ENCODE measurements at regions not wholly inside any gene's neighbourhood (a gene's known extent, or its start where the extent isn't known, plus 50 kb on each side); places are given as distances from the start of the nearest gene placed in this dataset.

- no peak for FAIRE-seq
Observed at GRCh38 chr2:22518641-22519040, 866.3 kb upstream of the KLHL29 start.

DNA sequence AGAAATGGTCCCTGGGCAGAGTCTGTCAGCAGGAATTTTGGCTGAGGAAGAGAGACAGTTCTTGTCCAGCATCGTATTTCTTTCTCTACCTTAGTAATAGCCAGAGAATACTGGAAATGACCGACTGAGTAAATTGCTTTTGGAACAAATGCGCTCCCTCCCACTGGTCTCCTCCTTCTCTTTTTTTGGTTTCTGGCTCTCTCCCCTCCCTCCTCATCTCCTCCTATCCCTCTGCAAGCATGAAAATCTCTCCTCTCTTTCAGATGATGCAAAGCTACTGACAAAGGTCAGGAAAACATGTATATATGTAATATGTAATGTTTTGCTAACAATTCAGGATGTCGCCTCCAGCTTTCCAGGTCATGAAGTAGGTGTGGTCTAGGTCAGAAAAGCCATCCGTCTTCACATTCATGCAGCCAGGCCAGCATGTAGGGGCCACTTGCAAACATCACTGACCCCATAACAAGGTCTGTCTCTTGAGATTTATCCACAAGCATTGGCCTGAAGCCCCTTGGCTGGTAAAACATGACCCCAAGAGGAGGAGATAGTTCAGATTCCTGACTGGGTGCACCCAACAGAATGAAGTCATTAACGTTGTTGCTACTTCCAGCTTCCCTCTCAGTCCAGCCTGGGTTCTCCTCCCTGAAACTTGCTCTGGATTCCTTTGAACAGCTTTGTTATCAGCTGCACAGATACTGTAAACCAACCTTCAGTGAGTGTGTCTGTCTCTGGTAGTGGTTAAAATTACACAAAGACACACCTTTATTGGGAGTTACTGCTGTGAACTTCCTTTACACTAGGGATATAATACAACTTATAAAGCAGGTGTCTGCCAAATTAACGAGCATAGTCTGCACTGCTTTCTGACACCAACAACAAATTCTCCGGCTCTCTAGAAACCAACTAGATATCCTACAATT, 864.4 kb upstream of the KLHL29 start:
- no peak for FAIRE-seq

GRCh38 chr2:22521620-22522019, 863.4 kb upstream of the KLHL29 start:
- no peak for FAIRE-seq

DNA sequence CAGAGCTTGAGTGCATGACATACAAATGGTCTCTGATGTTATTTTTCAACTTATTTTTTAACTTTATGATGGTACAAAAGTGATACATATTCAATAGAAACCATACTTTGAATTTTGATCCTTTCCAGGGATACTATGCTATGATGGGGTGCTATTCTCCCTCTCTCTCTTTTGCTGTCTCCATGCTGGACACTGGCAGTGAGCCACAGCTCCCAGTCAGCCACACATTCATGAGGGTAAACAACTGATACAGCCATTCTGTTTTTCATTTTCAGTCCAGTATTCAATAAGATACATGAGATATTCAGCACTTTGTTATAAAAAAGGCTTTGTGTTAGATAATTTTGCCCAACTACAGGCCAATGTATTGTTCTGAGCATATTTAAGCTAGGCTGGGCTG, 859.3 kb upstream of the KLHL29 start:
- no peak for FAIRE-seq

GRCh38 chr2:22530131-22530530, 854.8 kb upstream of the KLHL29 start:
- FAIRE-seq = no peak

GRCh38 chr2:22536133-22536532, 848.8 kb upstream of the KLHL29 start:
- no peak for FAIRE-seq

DNA sequence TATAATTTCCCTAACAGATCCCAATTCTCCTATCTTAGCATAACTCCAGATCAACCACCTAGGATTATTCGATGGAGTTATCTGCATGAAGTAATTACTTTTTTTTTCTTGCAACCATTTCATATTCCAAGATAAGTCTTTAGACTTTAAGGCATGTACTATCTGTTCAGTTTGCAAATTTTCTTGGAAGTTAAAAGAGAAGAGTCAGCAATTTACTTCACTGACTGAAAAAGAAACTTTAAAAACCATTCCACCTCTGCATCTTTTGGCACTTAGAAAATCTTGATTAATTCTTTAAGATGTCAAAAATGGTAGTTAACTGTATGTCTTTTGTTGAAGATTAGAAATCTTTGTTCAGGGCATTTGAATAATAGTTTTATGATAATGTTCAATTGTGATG, 830.5 kb upstream of the KLHL29 start:
- no peak for FAIRE-seq

- FAIRE-seq = no peak
Observed at GRCh38 chr2:22557406-22557805, 827.6 kb upstream of the KLHL29 start.

GRCh38 chr2:22560021-22560420, 825.0 kb upstream of the KLHL29 start:
- no peak for FAIRE-seq

DNA sequence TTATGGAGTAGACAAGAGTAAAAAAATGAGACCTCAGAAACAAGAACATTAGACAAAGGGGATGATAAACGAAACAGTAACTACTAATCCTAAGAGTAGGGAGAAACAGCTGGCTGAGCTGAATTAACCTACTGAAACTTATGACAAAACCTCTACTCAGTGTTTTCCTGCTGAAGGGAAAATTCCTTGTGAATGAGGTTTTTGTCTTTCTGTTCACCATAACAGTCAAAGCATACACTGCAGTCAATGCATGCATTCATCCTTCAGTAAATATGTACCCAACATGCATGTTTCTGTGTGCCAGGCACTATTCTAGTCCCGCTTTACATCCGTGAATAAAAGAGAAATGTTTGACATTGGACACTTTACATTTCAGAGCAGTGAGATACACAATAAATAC, 805.6 kb upstream of the KLHL29 start:
- no peak for FAIRE-seq

- FAIRE-seq = no peak
Observed at GRCh38 chr2:22582107-22582506, 802.9 kb upstream of the KLHL29 start.

- FAIRE-seq = no peak
Observed at GRCh38 chr2:22596306-22596705, 788.7 kb upstream of the KLHL29 start.

GRCh38 chr2:22600156-22600555, 784.8 kb upstream of the KLHL29 start:
- FAIRE-seq = no peak

- FAIRE-seq = no peak
Observed at GRCh38 chr2:22600999-22601398, 784.0 kb upstream of the KLHL29 start.

- no peak for FAIRE-seq
Observed at GRCh38 chr2:22604136-22604535, 780.8 kb upstream of the KLHL29 start.

DNA sequence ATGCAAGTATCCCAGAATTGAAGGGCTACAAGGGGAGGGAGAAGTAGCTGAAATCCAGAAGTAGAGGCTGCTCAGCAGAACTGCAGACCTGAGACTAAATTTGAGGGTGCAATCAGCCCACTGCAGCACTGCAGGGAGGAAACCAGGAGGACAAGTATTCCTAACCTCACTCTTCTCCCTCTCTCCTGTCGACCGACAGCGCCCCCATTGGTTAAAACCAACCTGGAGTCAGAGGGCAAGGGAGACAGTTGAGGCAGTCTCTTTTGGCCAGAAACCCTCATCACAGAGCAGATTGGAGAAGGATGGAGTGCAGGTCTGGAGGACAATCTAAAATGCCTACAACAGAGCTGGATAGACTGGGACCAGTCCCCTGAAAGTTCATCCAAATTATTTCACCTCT, 768.9 kb upstream of the KLHL29 start:
- FAIRE-seq = no peak

GRCh38 chr2:22623620-22624019, 761.4 kb upstream of the KLHL29 start:
- FAIRE-seq = no peak

DNA sequence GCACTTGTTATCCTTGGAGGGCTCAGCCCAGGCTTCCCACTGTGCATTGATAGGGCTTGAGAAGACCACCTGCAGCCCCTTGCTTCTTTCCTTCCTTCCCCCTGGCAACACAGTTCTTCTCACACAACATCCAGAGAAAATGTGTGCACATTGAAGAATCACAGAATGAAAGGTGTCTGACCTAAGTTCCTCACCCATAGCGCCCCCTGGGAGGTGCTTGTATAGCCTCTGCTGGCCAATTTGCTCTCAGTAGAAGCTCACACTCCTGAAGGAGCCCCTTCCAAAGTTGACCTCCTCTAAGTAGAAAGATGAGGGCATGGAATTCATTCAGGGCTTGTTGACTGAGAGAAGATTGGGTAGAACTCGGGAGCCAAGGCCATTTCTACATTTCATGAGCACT, 758.4 kb upstream of the KLHL29 start:
- FAIRE-seq = no peak

GRCh38 chr2:22628221-22628620, 756.8 kb upstream of the KLHL29 start:
- no peak for FAIRE-seq

GRCh38 chr2:22628906-22629305, 756.1 kb upstream of the KLHL29 start:
- FAIRE-seq = no peak

DNA sequence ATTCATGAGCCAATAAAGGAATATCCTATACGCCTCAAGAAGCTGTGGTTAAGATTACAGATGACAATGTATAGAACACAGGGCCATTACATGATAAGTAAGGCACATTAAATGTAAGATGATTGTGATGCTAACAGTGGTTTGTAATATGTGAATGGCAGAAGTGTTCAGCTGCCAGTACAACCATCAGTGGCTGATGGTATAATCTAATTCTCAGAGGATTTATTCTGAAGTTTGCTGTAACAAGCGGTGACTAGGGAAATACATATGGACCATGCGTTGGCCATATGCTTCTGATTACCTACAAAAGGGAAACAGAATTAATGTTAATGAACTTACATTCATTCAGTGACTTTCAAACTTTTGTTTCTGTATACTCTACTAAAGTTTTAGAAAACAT, 750.8 kb upstream of the KLHL29 start:
- FAIRE-seq = no peak

- FAIRE-seq = no peak
Observed at GRCh38 chr2:22656426-22656825, 728.6 kb upstream of the KLHL29 start.

DNA sequence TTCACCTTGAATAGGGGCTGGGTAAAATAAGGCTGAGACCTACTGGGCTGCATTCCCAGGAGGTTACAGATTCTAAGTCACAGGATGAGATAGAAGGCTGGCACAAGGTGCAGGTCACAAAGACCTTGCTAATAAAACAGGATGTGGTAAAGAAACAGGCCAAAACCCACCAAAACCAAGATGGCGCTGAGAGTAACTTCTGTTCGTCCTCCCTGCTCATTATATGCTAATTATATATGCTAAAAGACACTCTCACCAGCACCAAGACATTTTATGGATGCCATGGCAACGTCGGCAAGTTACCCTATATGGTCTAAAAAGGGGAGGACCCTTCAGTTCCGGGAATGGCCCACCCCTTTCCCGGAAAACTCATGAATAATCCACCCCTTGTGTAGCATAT, 711.5 kb upstream of the KLHL29 start:
- no peak for FAIRE-seq

GRCh38 chr2:22683914-22684313, 701.1 kb upstream of the KLHL29 start:
- no peak for FAIRE-seq

DNA sequence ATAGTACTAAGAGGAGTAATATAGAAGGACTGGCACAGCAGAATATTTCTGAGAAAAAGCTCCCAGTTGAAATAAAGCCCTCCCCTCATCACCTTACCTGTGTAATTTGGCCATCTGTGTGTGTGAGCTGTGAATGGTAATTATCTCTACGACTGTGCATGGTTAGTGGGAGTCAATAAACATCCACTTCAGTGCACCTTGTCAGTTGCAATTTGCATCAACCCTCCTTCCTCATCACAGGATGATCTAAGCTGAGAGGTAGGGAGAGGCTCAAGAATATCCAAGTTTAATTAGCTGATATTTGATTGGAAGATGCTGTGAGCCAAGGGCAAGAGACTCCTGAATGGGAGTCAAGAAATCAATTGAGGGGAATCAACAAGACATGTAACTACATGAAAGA, 694.9 kb upstream of the KLHL29 start:
- no peak for FAIRE-seq
